B cell (primary cell): ENCODE measurements at regions not wholly inside any gene's neighbourhood (a gene's known extent, or its start where the extent isn't known, plus 50 kb on each side); places are given as distances from the start of the nearest gene placed in this dataset.
"Not testable (repeated sequence)": the region's sequence is repeated elsewhere in the genome, so short reads cannot be mapped to it uniquely, and the experiment has no call there.

Experiments used
- ATAC-seq: fragments of 200-7000 bp; cut with Tn5 transposase; one replicate; pipeline ENCODE4 v1.10.0; 2021; ENCODE audit warnings: low read depth, mild to moderate bottlenecking, moderate number of reproducible peaks, moderate library complexity
- CTCF ChIA-PET: fragments of 350-600 bp; sonication (Branson Sonifier 250); formaldehyde crosslinking; loops from one replicate; lab custom pipeline; 2021; ENCODE audit warnings: antibody characterized with exemption, inconsistent platforms; lab: Charles Lee
- POLR2A ChIA-PET: fragments of 350-600 bp; sonication (Branson Sonifier 250); formaldehyde crosslinking; loops from one replicate; lab custom pipeline; 2021; ENCODE audit warnings: antibody characterized with exemption; lab: Charles Lee
- DNase-seq: peaks from one replicate; pipeline ENCODE4 v3.0.0; 2013
- H2AFZ ChIP-seq: 2 replicates; pipeline ENCODE4 v1.6.1; 2012; ENCODE audit warnings: mild to moderate bottlenecking, low read depth, low read length; ENCODE audit not compliant: insufficient read depth, poor library complexity, severe bottlenecking
- H3K27ac ChIP-seq, 2 donors: 1 replicate in 1 of 2; 2 replicates in 1 of 2; pipeline ENCODE4 v1.5.1; 2012 to 2013; ENCODE audit warnings: low read length in 2 of 2, mild to moderate bottlenecking in 2 of 2, moderate library complexity in 1 of 2
- H3K27me3 ChIP-seq, 4 experiments: fragments of 200-600 bp in 1 of 4; sonication (generic) in 1 of 4; replicated peaks in 1 of 4; 1 replicate in 2 of 4; 2 replicates in 2 of 4; pipeline versions ENCODE4 v1.6.1 to v1.7.0; 2013 to 2016; ENCODE audit warnings: low read length in 3 of 4, mild to moderate bottlenecking in 2 of 4, mixed read lengths in 1 of 4, moderate library complexity in 1 of 4; ENCODE audit not compliant: insufficient read depth in 4 of 4, control insufficient read depth in 3 of 4; ENCODE audit errors: control extremely low read depth in 1 of 4
- H3K36me3 ChIP-seq, 2 experiments: replicated peaks in 1 of 2; 1 replicate in 1 of 2; 2 replicates in 1 of 2; pipeline versions ENCODE4 v1.6.1 to v1.7.1; 2013; ENCODE audit warnings: low read length in 1 of 2; ENCODE audit not compliant: insufficient read depth in 2 of 2, control insufficient read depth in 1 of 2; ENCODE audit errors: control extremely low read depth in 1 of 2, extremely low read depth in 1 of 2
- H3K4me1 ChIP-seq, 2 donors: fragments of 200-600 bp in 1 of 2; sonication (generic) in 1 of 2; 1 replicate in 1 of 2; 2 replicates in 1 of 2; pipeline versions ENCODE4 v1.5.1 to v1.6.1; 2013 to 2017; ENCODE audit warnings: low read length in 2 of 2; ENCODE audit not compliant: control insufficient read depth in 2 of 2, insufficient read depth in 2 of 2
- H3K4me2 ChIP-seq: replicated peaks from 2 replicates; pipeline ENCODE3; 2012; ENCODE audit warnings: mild to moderate bottlenecking, low read depth, low read length; ENCODE audit not compliant: poor library complexity, severe bottlenecking
- H3K4me3 ChIP-seq, 5 experiments: fragments of 200-600 bp in 1 of 5; sonication (generic) in 1 of 5; 1 replicate in 3 of 5; 2 replicates in 2 of 5; pipeline versions ENCODE4 v1.5.1 to v1.7.0; 2011 to 2016; ENCODE audit warnings: low read length in 4 of 5, mild to moderate bottlenecking in 4 of 5, low read depth in 2 of 5, control low read depth in 1 of 5, moderate library complexity in 1 of 5; ENCODE audit not compliant: insufficient read depth in 1 of 5; ENCODE audit errors: control extremely low read depth in 1 of 5, extremely low read depth in 1 of 5
- H3K79me2 ChIP-seq: fragments of 200-600 bp; sonication (generic); one replicate; pipeline ENCODE4 v1.6.0; 2016; ENCODE audit warnings: low read length; ENCODE audit not compliant: control insufficient read depth, insufficient read depth
- H3K9ac ChIP-seq: fragments of 200-600 bp; sonication (generic); 2 replicates; pipeline ENCODE4 v1.6.1; 2017; ENCODE audit warnings: mild to moderate bottlenecking, low read length, moderate library complexity
- H3K9me3 ChIP-seq, 3 donors: one replicate each; pipeline versions ENCODE4 v1.6.1 to v1.7.1; 2013; ENCODE audit warnings: low read length in 2 of 3; ENCODE audit not compliant: control insufficient read depth in 2 of 3, insufficient read depth in 1 of 3; ENCODE audit errors: control extremely low read depth in 1 of 3
- H4K20me1 ChIP-seq: 2 replicates; pipeline ENCODE4 v1.6.0; 2012; ENCODE audit warnings: mild to moderate bottlenecking, low read length; ENCODE audit not compliant: insufficient read depth, control insufficient read depth, poor library complexity, severe bottlenecking
- H3K27ac Mint-ChIP-seq: one replicate; pipeline ENCODE4 v1.8.0; 2021; ENCODE audit warnings: mixed read lengths
- H3K27me3 Mint-ChIP-seq: one replicate; pipeline ENCODE4 v1.8.0; 2021; ENCODE audit warnings: mixed read lengths
- H3K4me1 Mint-ChIP-seq: one replicate; pipeline ENCODE4 v1.8.0; 2021; ENCODE audit warnings: mixed read lengths
- H3K4me3 Mint-ChIP-seq: one replicate; pipeline ENCODE4 v1.8.0; 2021; ENCODE audit warnings: mixed read lengths
- H3K9me3 Mint-ChIP-seq: one replicate; pipeline ENCODE4 v1.8.0; 2022; ENCODE audit warnings: mixed read lengths; ENCODE audit not compliant: insufficient read depth
- WGBS: methylation state at CpG from one replicate; pipeline ENCODE4 v1.1.5; 2013; ENCODE audit warnings: missing lambda C conversion rate; ENCODE audit not compliant: insufficient coverage; 5-methylcytosine and 5-hydroxymethylcytosine counted together
- intact Hi-C: fragments of 100-400 bp; cut with micrococcal nuclease; formaldehyde crosslinking; loops from one replicate; pipeline ENCODE4 v1.10.0; 2022

DNA sequence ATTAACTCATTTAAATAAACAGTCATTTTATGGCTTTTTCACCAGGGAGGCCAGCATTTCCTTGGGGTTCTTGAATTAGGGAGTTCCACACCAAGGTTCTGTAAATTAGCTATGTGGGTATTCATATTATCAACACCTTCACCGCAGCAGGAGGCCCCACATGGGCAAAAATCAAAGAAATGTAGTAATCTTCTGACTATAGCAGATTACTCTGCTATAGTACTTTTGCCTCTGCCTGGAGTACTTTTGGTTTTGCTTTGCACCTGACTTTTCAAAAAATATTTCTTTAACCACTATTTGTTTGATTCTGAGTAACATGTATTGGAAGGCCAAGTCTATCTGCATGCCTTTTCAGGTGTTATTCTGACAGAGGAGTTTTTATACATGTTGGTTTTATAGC lies 728.1 kb downstream of the TTLL7 start:
- H3K27me3 ChIP-seq, H3K27ac Mint-ChIP-seq, H3K4me2 ChIP-seq, H3K9me3 Mint-ChIP-seq, H3K4me3 Mint-ChIP-seq, DNase-seq, H3K4me3 ChIP-seq, H3K9ac ChIP-seq, H2AFZ ChIP-seq, H3K4me1 Mint-ChIP-seq, H3K4me1 ChIP-seq, POLR2A ChIA-PET, H3K27me3 Mint-ChIP-seq, H4K20me1 ChIP-seq, H3K36me3 ChIP-seq, H3K27ac ChIP-seq, H3K9me3 ChIP-seq, H3K79me2 ChIP-seq, CTCF ChIA-PET, intact Hi-C loops, ATAC-seq: not testable (repeated sequence)
- WGBS = no CpG with 5 or more reads among the region's 1 CpG

DNA sequence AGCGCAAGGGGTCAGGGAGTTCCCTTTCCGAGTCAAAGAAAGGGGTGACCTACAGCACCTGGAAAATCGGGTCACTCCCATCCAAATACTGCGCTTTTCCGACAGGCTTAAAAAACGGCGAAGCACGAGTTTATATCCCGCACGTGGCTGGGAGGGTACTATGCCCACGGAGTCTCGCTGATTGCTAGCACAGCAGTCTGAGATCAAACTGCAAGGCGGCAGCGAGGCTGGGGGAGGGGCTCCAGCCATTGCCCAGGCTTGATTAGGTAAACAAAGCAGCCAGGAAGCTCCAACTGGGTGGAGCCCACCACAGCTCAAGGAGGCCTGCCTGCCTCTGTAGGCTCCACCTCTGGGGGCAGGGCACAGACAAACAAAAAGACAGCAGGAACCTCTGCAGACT lies 735.1 kb downstream of the TTLL7 start:
- H3K9ac ChIP-seq, H4K20me1 ChIP-seq, H3K27ac ChIP-seq, H3K4me2 ChIP-seq, ATAC-seq, H3K4me3 ChIP-seq, H3K9me3 Mint-ChIP-seq, H3K27me3 ChIP-seq, intact Hi-C loops, H3K27ac Mint-ChIP-seq, H3K4me3 Mint-ChIP-seq, H3K27me3 Mint-ChIP-seq, H3K36me3 ChIP-seq, DNase-seq, H3K4me1 ChIP-seq, CTCF ChIA-PET, H3K4me1 Mint-ChIP-seq, H3K9me3 ChIP-seq, H2AFZ ChIP-seq, POLR2A ChIA-PET, H3K79me2 ChIP-seq: not testable (repeated sequence)
- WGBS = 91% methylated on average over 12 of the region's 14 CpGs

DNA sequence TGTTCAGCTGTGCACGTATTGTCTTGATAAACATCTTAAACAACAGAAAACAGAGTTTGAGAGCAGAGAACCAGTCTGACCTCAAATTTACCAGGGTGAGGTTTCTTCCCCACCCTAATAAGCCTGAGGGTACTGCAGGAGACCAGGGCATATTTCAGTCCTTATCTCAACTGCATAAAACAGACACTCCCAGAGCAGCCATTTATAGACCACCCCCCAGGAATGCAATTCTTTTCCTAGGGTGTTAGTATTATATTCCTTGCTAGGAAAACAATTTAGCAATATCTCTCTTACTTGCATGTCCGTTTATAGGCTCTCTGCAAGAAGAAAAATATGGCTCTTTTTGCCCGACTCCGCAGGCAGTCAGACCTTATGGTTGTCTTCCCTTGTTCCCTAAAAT lies 747.2 kb downstream of the TTLL7 start:
- H3K4me2 ChIP-seq, intact Hi-C loops, POLR2A ChIA-PET, H3K79me2 ChIP-seq, H3K27ac Mint-ChIP-seq, DNase-seq, H3K9me3 ChIP-seq, H2AFZ ChIP-seq, H3K9ac ChIP-seq, H4K20me1 ChIP-seq, H3K4me3 Mint-ChIP-seq, CTCF ChIA-PET, H3K4me1 Mint-ChIP-seq, H3K4me1 ChIP-seq, ATAC-seq, H3K27me3 ChIP-seq, H3K36me3 ChIP-seq, H3K4me3 ChIP-seq, H3K27ac ChIP-seq, H3K27me3 Mint-ChIP-seq: not testable (repeated sequence)
- no CpG with 5 or more reads among the region's 4 CpGs for WGBS
- peaks cover 11% of the 10 kb centered on the region for H3K9me3 Mint-ChIP-seq

DNA sequence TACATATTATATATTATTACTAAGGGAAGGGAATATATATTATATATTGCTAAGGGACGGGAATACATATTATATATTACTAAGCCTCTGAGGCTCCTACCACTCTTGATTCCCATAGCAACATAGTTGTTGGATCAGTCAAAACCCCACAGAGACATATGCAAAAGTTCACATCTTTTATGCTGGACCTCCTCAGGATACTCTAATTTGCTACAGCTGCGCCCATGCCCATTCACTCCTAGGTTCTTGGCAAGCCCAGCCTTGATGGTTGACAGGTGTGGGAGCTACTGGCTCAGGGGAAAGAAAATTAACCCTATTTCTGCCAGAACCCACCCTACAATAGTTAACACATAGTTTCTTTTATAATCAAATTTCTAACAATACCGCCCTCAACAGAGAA lies 752.2 kb downstream of the TTLL7 start:
- H3K4me3 ChIP-seq, H3K27me3 ChIP-seq, CTCF ChIA-PET, H3K27me3 Mint-ChIP-seq, H3K79me2 ChIP-seq, DNase-seq, H2AFZ ChIP-seq, H3K4me2 ChIP-seq, H3K36me3 ChIP-seq, H3K4me1 ChIP-seq, H3K9ac ChIP-seq, ATAC-seq, H3K9me3 ChIP-seq, H4K20me1 ChIP-seq, H3K27ac ChIP-seq, H3K4me3 Mint-ChIP-seq, intact Hi-C loops, POLR2A ChIA-PET, H3K27ac Mint-ChIP-seq, H3K4me1 Mint-ChIP-seq, H3K9me3 Mint-ChIP-seq: not testable (repeated sequence)
- 100% methylated on average over 1 of the region's 3 CpGs for WGBS
